Dermis microvascular lymphatic vessel endothelial cell (primary cell): ENCODE measurements at regions not wholly inside any gene's neighbourhood (a gene's known extent, or its start where the extent isn't known, plus 50 kb on each side); places are given as distances from the start of the nearest gene placed in this dataset.

ENCODE experiments used
- DNase-seq, 2 donors: peaks; one replicate each; pipeline versions ENCODE4 v3.0.0 to v3.0.0-alpha.2; 2010; ENCODE audit warnings: low read depth in 2 of 2

- no peak for DNase-seq
Measured at GRCh38 chr7:25500393-25500921, 272.2 kb upstream of the NPVF start.

- DNase-seq = no peak
Measured at GRCh38 chr7:25503306-25503705, 275.0 kb upstream of the NPVF start.

DNA sequence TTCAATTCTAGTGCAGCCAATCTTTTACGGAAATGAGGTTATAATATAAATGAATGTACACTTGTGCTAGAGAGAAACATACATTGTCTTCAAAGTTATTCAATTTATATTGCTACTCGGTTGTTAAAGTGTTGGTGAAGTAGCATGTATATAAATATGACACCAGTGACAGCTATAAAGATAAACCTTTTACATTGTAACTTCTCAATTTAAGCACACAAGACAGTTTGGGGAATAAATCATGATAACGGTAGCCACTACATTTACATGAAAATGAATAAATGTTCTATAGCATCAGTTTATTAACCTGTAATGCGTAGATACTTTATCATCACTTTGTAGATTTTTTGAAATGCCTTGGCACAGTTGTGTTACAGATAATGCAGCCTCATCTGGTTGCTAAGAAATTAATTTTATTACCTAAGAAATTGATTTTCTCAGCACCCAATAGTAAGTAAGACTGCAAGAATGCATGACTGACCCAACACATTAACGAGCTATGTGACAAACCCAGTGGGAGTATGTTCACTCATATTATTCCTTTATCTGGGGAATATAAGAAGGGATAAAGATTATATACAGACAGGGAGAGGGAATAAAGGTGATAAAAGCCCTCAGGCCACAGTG is 283.9 kb upstream of the NPVF start:
- DNase-seq = no peak

GRCh38 chr7:25515633-25516275 is 287.5 kb upstream of the NPVF start:
- DNase-seq = no peak

- no peak for DNase-seq
Measured at GRCh38 chr7:25517906-25518305, 289.6 kb upstream of the NPVF start.

- no peak for DNase-seq
Measured at GRCh38 chr7:25520017-25520416, 291.7 kb upstream of the NPVF start.

DNA sequence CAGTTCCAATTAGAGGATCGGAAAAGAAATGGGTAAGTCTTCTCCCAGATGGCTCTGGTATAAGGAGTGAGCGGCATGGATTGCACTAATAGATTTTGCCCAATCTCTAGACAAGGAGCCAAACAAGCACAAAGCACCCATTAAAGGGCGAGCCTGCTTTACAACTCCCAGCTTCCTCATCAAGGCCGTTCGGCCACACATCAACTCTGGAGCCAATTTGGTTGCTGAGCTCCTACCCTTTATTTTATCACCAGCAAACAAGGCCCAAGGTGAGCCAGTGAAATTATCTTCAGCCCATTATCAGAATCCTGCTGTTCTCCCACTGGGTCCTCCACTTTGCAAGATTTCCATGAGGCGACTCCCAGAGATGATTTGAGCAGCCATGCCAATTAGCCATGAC is 292.2 kb upstream of the NPVF start:
- no peak for DNase-seq

DNA sequence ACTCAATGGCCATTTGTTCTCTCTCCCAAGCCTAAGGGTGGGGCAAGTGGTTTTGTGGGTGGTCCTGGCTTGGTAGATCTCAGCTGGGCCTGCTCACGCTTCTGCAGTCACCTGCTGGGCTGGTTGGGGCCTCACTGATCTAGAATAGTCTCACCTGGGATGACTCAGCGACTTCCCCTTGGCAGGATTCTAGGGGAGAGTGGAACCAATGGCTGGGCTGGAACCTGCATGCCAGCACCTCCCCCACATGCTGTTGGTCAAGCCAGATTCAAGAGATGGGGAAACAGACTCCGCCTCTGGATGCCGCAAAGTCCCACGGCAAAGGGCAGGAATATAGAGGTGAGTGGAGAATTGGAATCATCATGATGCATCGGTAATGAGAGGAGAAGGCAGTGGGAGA is 292.9 kb upstream of the NPVF start:
- DNase-seq = no peak

GRCh38 chr7:25522727-25523126 is 294.4 kb upstream of the NPVF start:
- DNase-seq = no peak

DNA sequence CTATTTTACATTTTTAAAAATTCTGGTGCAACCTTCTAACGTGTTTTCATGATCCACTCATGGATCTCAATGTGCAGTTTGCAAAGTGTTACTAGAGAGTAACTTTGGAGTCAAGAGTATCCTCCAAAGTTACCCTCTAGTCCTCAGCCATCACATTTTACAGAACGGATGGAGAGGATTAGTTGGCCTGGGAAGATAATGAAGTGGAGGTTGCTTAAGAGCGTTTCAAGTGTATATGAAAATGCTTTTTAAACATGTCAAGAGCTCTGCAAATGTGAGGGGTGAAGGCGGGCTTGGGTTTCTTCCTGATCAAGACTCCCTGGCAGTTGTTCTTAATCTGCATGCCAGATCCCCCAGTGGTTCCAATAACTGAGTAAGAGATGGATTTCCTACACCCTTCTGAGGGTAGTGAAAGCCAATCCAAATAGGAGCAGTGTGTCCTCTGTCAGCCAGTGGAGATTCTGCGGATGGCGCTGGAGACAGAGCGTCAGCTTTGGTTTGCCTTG is 299.4 kb upstream of the NPVF start:
- no peak for DNase-seq

DNA sequence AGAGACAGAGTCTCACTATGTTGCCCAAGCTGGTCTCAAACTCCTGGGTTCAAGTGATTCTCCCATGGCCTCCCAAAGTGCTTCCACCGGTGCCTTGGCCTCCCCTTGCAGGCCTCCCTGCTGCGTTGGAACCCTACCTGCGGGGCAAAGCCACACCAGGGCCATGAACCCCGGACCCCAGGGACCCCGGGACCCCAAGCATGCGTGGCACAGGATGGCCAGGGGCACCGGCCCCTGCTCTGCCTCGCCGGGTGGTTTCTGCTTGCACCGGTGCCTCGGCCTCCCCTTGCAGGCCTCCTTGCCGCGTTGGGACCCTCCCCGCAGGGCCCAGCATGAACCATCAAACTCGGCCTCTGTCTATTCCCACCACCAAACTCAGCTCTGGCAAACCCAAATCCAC is 301.0 kb upstream of the NPVF start:
- no peak for DNase-seq

DNA sequence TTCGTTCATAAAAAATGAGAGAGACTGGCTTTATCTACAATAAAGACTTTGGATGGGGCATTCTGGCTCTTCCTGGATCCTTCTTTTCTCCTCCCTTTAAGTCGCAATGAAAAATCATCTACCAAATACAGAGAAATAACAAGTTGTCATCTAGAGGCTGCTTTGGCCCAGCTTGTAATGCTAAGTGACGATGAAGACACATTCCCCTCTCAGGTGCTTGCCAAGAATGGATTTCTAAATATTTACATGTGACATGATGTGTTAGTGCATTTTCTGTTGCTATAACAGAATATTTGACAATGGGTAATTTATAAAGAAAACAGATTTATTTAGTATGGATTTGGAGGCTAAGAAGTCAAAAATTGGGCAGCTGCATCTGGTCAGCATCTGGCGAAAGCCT is 308.6 kb upstream of the NPVF start:
- no peak for DNase-seq

- no peak for DNase-seq
Measured at GRCh38 chr7:25537662-25538375, 309.5 kb upstream of the NPVF start.

- DNase-seq = no peak
Measured at GRCh38 chr7:25541094-25541821, 313.0 kb upstream of the NPVF start.

- no peak for DNase-seq
Measured at GRCh38 chr7:25541877-25542276, 313.6 kb upstream of the NPVF start.

DNA sequence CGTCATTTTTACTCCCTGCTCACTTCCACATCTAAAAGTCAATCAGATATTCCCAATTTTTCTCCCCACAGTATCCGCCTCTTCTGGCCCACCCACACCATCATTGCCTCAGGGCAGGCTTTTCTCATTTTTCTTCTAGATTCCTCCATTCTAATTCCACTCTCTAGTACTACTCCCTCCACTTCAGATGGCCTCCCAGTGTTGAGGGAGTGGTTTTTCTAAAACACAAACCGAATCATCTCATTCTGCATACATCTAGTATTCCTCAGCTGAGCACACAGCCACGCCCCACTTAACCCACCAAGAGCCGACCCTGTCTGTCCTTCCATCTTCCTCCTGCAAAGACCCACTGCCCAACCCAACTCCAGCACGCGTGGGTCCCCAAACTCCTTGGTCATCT is 314.9 kb upstream of the NPVF start:
- no peak for DNase-seq

GRCh38 chr7:25543798-25544197 is 315.5 kb upstream of the NPVF start:
- no peak for DNase-seq

- DNase-seq = no peak
Measured at GRCh38 chr7:25544254-25544653, 316.0 kb upstream of the NPVF start.

DNA sequence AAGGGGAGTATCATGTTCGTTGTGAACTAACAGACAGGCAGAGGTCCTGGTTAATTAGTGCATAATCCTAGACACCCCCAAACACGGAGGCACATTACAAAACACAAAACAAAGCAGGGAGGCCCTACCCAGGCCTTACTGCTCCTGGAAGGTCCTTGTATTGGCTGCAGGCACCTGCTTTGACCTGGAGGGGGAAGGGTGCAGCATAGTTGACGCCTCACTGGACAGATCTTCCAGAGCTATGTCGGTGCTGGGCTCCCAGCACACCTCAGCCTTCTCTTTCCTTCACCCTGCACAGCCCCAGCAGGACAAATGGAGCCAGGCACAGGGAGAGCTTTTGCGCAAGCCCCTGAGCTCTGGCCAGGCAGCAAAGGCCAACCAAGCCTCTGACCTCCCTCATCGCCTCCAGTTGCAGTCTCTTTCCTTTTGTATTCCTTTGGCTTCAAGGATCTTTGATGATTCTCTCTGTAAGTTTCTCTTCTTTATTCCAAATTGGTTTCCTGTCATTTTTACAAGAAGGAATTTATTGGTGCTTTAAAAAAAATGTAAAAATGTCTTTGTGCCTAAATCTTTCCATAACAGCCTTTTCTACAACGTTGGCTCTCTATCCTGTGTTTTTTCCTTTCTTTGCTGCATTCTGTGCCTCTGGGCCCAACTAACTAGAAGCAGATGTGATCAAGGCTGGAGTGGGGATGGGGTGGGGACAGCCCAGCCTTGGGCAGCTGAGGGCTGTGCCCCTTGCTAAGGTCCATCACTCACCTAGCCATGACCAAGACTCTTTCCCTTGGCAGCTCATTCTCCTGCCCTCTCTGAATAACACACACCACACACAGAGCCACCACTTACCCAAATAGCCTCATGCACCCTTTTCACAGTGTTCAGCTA is 317.1 kb upstream of the NPVF start:
- DNase-seq = no peak

- DNase-seq = no peak
Measured at GRCh38 chr7:25546306-25546705, 318.0 kb upstream of the NPVF start.
